ENCODE measurements at regions not wholly inside any gene's neighbourhood (a gene's known extent, or its start where the extent isn't known, plus 50 kb on each side); places are given as distances from the start of the nearest gene placed in this dataset.

DNA sequence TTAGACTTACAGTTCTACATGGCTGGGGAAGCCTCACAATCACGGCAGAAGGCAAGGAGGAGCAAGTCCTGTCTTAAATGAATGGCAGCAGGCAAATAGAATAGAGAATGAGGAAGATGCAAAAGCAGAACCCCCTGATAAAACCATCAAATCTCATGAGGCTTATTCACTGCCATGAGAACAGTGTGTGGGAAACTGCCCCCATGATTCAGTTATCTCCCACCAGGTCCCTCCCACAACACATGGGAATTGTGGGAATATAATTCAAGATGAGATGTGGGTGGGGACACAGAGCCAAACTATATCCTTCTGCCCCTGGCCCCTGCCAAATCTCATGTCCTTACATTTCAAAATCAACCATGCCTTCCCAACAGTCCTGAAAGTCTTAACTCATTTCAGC is 367.1 kb downstream of the MED10 start:
- no peaks in the 10 kb centered on the region for H3K27me3 ChIP-seq (replicated peaks; ENCODE audit: control insufficient read depth, insufficient read depth, low read length)
- no peak overlapping the region for H3K4me3 ChIP-seq (replicated peaks; ENCODE audit: low read depth, low read length)
- TF ChIP-seq, protein P1, sequence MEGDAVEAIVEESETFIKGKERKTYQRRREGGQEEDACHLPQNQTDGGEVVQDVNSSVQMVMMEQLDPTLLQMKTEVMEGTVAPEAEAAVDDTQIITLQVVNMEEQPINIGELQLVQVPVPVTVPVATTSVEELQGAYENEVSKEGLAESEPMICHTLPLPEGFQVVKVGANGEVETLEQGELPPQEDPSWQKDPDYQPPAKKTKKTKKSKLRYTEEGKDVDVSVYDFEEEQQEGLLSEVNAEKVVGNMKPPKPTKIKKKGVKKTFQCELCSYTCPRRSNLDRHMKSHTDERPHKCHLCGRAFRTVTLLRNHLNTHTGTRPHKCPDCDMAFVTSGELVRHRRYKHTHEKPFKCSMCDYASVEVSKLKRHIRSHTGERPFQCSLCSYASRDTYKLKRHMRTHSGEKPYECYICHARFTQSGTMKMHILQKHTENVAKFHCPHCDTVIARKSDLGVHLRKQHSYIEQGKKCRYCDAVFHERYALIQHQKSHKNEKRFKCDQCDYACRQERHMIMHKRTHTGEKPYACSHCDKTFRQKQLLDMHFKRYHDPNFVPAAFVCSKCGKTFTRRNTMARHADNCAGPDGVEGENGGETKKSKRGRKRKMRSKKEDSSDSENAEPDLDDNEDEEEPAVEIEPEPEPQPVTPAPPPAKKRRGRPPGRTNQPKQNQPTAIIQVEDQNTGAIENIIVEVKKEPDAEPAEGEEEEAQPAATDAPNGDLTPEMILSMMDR (IDR thresholded peaks at IDR 0.05; ENCODE audit: insufficient read depth, low read length, poor library complexity, severe bottlenecking), result no peak
- no peak for DNase-seq (ENCODE audit: extremely low read depth, insufficient read length)
- H3K36me3 ChIP-seq (ENCODE audit: control insufficient read depth, insufficient read depth, low read length), result no peaks in the 10 kb centered on the region

DNA sequence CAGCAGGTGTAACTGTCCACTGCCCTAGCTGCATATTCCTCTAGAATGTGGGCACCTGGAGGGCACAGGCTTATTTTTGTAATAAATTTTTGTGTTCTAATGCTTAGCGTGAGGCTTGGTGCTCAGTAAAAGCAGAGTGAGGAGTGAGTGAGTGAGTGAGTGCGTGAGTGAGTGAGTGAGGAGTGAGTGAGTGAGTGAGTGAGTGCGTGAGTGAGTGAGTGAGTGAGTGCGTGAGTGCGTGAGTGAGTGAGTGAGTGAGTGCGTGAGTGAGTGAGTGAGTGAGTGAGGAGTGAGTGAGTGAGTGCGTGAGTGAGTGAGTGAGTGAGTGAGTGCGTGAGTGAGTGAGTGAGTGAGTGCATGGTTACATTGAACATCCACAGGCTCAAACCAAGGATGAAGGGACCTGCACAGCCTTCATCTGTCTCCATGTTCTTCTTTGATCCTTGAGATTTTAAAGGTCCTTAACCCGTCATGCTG is 371.5 kb downstream of the MED10 start:
- no peak overlapping the region for H3K4me3 ChIP-seq (replicated peaks; ENCODE audit: low read depth, low read length)
- TF ChIP-seq, protein P1 (IDR thresholded peaks at IDR 0.05; ENCODE audit: insufficient read depth, low read length, poor library complexity, severe bottlenecking), result no peak
- no peaks in the 10 kb centered on the region; the same call in 1 of the 2 replicates for H3K27me3 ChIP-seq (replicated peaks; ENCODE audit: control insufficient read depth, insufficient read depth, low read length)
- no peaks in the 10 kb centered on the region for H3K36me3 ChIP-seq (ENCODE audit: control insufficient read depth, insufficient read depth, low read length)
- no peak for DNase-seq (ENCODE audit: extremely low read depth, insufficient read length)

DNA sequence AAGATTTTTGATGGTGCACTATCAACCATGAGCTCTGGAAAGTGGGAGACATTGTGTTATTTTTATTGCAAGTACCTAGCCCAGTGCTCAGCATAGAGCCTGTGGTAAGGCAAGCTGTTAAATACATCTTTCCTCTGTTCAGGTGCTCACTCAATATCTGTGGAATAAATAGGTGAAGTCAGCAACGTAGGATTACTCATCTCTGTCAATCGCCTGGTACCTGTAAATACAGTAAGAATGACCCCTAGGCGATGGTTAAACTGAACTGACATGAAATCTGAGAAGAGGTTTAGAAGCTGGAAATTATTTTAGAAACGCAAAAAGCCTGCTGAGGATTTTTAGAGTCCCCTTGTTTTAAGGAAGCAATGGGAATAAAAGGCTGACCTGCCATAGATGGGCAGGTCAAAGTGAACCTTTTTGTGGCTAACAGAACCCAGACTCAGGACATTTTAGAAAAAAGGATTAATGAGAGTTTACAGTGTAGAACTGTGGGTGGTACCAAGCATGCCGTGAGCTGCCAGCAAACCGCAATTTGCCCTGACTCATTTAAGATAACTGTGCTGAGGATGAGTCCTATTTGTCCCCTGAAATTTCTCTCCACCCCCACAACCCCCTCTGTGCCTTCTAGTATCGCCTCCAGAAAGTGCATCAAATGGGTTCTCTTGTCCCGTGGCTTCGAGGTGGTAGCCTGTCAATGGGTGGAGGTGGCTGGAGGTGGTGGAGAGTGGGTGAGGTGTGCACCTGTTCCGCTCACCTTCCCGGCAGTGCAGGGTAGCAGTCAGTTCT is 375.1 kb downstream of the MED10 start:
- no peak for DNase-seq (ENCODE audit: extremely low read depth, insufficient read length)
- H3K4me3 ChIP-seq (replicated peaks; ENCODE audit: low read depth, low read length), result no peak overlapping the region
- no peaks in the 10 kb centered on the region for H3K36me3 ChIP-seq (ENCODE audit: control insufficient read depth, insufficient read depth, low read length)
- TF ChIP-seq, protein P1 (IDR thresholded peaks at IDR 0.05; ENCODE audit: insufficient read depth, low read length, poor library complexity, severe bottlenecking), result no peak
- no peaks in the 10 kb centered on the region; the same call in 1 of the 2 replicates for H3K27me3 ChIP-seq (replicated peaks; ENCODE audit: control insufficient read depth, insufficient read depth, low read length)

DNA sequence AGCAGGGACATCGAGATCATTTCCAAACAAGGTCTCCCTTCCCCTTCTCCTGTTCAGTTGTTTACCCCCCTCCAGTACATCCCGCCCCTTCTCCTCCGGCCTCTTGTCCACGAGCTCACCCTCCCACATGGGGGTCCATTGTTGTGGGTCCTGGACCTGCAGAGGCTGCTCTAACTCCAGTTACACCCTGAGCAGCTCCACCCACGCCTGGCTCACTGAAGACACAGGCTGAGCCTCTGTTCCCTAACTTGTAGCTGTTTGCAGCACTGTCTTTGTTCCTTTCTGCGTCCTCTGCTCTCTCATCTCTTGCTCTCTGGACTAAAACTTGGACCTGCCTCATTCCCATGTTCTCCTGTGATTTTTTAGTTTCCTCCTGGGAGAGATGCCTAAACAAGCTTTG is 377.5 kb downstream of the MED10 start:
- no peak for DNase-seq (ENCODE audit: extremely low read depth, insufficient read length)
- Histone ChIP-seq H3K36me3 (ENCODE audit: control insufficient read depth, insufficient read depth, low read length) (no peaks in the 10 kb centered on the region), H3K27me3 (replicated peaks; ENCODE audit: control insufficient read depth, insufficient read depth, low read length) (no peaks in the 10 kb centered on the region; the same call in 1 of the 2 replicates), H3K4me3 (replicated peaks; ENCODE audit: low read depth, low read length) (no peak overlapping the region)
- TF ChIP-seq, protein P1 (IDR thresholded peaks at IDR 0.05; ENCODE audit: insufficient read depth, low read length, poor library complexity, severe bottlenecking), result no peak

DNA sequence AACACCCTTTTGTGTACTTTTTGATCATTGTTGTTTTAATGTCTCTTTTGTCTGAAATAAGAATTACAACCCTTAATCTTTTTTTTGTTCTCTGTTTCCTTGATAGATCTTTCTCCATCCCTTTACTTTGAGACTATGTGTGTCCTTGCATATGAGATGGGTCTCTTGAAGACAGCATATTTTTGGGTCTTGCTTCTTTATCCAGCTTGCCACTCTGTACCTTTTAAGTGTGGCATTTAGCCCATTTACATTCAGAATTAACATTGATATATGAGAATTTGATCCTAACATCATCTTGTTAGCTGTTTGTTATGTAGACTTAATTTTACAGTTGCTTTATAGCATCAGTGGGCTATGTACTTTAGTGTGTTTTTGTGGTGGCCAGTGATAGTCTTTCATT is 382.5 kb downstream of the MED10 start:
- Histone ChIP-seq H3K27me3 (replicated peaks; ENCODE audit: control insufficient read depth, insufficient read depth, low read length) (no peaks in the 10 kb centered on the region), H3K36me3 (ENCODE audit: control insufficient read depth, insufficient read depth, low read length) (no peaks in the 10 kb centered on the region), H3K4me3 (replicated peaks; ENCODE audit: low read depth, low read length) (no peak overlapping the region)
- no peak for DNase-seq (ENCODE audit: extremely low read depth, insufficient read length)
- TF ChIP-seq, protein P1 (IDR thresholded peaks at IDR 0.05; ENCODE audit: insufficient read depth, low read length, poor library complexity, severe bottlenecking), result no peak
